NCI-H1694 (cell line): ENCODE measurements at regions not wholly inside any gene's neighbourhood (a gene's known extent, or its start where the extent isn't known, plus 50 kb on each side); places are given as distances from the start of the nearest gene placed in this dataset.

ENCODE experiments used
- DNase-seq: peaks from one replicate; lab custom pipeline; 2025; lab: John Stamatoyannopoulos, UW

DNA sequence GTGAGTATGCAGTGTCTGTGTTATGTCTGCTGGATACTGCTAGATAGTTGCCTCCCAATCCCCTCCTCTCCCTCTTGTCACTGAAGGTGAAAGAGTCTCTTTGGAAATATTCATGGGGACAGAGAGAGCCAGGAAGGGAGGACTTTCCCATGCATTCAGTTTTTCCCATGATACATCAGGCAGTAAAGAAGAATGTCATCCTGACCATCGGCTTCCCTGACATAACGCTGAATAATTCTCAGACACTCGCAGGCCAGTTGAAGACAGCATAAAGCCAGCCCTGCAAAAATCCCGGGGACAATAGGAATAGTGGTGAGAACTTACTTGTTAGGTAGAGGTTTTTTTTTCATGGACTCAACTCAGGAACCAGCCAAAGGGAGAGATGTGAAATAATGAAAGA, 58.1 kb downstream of the KLF4 start:
- DNase-seq = no peak

DNA sequence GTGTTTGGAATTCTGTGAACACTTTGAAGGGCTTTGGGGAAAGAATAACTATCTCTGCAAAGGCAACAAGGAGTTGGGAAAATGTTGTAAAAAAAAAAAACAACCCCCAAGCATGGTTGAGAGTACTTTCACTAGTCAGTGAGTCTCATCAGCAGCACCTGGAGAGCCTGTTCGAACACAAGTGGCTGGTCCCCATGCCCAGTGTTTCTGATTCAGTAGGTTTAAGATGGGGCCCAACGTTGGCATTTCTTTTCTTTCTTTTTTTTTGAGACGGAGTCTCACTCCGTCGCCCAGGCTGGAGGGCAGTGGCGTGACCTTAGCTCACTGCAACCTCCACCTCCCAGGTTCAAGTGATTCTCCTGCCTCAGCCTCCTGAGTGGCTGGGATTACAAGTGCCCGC, 59.5 kb downstream of the KLF4 start:
- DNase-seq = no peak

DNA sequence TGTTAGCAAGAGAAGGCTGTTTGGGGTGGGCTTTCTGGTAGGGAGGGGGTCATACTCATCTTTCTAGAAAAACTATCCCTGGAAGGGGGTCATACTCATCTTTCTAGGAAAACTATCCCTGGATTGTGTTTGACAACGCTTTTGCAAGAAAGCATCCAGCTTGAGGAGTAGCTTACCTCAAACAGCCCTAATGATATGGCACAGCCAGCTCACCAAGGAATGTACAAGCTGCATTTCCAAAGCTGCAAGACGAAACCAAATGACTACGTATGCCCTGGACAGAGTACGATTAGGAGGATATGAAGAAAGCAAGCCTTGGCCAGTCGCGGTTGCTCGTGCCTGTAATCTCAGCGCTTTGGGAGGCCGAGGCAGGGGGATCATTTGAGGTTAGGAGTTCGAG, 63.4 kb downstream of the KLF4 start:
- DNase-seq = no peak

DNA sequence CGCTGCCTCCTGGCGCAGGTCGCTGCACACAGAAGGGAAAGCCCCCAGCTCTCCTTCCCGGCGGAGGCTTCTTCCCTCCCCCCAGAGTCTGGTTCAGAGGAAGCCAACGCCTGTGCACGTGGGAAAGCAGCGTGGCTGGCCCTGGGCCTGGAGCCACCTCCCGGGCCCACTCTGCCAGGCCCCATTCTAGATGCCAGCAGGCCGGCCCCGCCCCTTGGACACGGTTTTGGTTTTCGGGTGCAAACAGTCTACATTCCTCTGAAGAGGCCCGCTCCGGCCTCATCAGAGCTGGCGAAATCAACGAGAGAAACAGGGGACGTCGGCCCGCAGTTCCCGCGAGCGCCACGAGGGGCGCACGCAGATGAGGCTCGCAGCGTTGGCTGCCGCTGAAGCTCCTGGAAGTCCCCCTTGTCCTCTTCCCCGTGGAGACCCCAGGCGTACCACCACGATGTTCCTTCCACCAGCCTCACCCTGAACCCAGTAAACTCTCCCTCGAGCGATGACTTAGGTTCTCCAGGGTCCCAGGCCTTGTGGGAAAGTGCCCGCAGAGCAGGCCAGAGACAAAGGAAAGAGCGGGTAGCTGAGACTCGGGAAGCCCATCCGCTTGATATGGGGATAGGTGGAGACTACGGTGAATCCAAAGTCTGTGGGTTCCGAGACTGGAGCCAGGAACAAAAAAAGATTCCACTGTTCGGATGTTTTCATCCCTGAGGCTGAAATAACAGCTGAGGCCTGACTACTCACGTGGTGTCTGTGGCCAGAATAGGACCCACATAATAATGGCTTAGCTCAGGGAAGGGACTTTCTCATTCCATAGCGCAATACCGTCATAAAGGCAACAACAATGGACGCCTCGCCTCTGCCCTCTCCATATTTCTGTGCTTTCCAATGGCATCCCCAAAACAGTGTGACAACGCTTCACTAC, 64.2 kb downstream of the KLF4 start:
- no peak for DNase-seq

DNA sequence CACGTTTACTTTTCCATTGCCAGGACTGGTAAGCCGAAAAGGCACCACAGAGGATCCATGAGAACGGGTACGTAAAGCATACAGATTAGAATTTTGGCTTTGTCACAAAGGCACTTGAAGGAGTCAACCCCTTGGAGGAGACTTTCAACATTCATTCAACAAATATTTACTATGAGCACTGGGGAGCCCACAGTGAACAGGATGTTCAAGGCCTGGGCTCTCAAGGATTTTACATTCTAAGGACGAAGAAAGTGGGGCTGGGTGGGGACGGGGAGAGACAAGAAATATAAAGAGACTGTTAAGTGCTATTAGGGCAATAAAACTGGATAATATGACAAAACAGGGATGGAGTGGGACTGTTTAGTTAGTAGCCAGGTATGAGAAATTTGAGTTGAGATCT, 66.0 kb downstream of the KLF4 start:
- DNase-seq = no peak

DNA sequence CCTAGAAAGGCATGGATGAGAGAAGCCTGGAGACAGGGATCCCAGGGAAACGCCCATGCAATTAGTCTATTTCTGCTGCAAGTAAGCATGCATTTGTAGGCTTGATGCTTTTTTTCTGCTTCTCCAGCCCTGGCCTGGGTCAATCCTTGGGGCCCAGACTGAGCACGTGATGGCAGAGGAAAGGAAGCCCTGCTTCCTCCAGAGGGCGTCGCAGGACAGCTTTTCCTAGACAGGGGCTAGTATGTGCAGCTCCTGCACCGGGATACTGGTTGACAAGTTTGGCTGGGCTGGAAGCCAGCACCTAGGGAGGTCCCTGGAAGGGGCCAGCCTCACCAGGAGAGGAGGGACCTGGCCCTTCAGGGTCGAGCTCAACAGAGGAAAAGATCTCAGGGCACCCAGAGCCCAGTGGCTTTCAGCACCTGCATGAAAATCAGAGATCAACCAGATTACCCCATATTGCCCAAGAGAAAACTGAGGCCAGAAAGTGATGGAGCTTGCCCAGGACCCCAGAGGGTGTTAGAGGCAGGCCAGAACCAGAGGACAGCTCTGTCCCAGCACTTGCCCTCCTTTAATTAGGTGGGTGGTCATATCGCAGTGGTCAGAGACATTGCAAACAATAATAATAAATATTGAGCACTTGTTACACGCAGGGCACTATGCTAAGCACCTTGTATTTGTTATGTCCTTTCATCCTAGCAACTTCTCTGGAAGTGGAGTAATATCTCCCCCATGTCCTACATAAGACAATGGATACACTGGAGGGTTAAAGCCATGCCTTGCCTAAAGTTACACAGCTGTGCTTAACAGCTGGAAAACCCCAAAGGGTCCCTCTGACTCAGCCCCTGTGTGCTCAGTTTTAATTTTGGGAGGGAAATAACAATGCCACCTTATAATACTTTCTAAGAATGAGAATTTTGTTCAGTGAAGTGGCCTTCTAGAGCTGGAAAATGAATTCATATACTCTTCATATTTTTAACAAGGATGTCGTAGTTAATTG, 67.1 kb downstream of the KLF4 start:
- DNase-seq = peak; percentile 45

DNA sequence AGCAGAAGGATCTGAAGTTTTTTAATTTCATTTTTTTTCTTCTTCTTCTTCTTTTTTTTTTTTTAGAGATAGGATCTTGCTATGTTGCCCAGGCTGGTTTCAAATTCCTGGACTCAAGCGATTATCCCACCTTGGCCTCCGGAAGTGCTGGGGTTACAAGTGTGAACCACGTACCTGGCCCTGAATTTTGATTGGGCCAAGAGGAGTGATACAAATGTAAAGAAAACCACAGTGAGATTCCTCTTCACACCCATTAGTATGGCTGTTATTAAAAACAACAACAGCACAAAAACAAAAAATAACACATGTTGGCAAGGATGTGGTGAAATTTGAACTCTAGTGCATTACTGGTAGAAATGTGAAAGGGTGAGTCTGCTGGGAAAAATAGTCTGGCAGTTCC, 79.1 kb downstream of the KLF4 start:
- DNase-seq = no peak

DNA sequence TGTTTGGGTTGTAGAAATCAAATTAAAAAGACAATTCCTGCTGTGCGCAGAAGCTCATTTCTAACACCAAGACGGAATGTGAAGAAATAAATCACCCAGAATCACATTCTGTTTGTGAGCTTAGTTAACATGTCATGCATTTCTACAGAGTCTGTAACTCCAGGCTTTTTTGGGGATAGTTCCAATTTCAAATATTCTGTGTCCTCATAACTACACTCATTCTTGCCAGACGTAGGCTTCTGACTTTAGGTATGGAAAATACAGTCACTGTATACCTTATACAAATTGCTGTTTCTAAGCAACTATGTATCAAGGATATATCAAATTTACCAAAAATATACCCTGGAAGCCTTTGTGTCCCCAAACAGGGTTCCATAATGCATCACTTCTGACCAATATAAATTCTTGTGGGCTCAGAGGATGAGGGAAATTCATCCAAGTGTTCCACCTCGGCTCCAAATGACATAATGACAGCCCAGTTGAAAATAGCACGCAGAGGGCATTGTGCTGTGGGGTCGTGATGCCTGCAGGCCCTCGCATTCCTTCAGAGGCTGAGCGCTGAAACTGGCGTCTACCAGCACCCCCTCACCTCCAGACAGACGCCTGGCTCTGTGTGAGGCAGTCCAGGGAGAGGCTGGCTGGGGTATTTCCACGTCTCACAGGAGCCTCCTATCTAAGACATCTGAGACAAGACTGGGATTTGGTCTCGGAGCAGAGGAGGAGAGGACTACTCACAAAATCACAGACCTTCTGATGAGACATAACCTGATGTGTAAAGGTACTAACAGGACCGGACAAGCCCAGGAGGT, 79.8 kb downstream of the KLF4 start:
- DNase-seq = no peak

DNA sequence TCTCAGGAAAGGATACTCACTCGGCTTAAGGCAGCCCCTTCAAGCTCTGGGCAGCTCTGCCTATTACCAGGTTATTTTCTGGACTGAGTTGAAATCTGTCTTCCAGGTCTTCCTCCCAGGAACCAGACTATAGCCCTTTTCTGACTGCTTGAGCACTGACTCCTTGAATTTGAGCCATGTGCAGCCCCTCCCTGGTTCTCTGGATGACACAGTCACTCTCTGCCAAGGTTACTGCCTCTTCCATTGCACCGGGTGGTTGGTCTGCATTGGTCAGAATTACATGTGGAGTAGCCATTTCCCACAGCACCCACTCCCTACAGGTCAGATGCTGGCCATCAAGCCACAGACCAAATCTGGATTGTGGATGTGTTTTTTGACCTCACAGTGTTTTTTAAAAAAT, 81.9 kb downstream of the KLF4 start:
- DNase-seq = no peak

DNA sequence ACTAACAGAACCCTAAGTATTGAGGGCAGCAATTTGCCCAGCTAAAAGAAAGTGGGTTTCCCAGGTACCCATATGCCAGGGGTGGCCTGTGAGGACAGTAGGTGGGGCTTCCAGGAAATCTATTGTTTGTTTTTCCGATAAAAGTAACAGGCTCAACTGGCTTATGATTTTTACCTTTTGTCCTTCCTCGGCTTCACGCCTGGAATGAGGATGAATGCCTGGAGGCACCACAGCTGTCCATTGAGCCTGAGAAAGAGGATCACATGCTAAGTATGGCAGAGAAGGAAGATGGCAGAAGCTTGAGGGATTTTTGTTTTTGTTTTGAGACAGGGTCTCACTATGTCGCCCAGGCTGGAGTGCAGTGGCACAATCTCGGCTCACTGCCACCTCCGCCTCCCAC, 84.1 kb downstream of the KLF4 start:
- DNase-seq = no peak

DNA sequence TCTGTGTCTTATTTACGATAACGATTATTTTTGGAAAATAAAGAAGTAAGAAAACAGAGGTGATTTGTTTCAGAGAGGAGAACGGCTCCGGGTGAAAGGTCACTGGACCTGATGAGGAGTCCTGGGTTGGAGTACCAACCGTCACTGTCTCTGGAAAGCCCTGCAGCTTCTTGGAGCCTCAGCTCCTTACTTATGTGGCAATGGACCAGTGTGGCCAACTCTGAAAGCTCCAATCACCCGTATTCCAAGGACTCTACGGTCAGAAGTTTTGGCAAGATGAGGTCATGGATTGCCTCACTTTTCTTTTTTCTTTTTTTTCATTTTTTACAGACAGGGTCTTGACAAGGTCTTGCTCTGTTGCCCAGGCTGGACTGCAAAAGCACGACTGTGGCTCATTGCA, 84.8 kb downstream of the KLF4 start:
- DNase-seq = no peak

DNA sequence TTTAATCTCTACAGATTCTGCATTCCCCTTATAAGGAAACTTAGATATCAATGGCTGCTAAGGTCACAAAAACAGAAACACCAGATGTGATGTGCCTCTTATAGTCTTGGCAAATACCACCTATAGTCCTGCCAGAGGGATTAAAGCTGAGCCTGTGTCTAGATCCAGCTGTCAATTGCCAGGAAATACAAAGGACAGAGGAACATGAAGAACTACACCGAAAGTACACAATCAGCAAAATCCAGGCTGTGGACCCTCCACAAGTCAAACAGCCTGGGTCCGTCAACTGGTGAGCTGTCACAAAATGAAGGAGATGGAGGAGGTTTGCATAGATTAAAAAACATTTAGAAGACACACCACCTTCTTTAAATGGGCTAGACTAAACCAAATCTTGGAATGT, 85.4 kb downstream of the KLF4 start:
- no peak for DNase-seq

DNA sequence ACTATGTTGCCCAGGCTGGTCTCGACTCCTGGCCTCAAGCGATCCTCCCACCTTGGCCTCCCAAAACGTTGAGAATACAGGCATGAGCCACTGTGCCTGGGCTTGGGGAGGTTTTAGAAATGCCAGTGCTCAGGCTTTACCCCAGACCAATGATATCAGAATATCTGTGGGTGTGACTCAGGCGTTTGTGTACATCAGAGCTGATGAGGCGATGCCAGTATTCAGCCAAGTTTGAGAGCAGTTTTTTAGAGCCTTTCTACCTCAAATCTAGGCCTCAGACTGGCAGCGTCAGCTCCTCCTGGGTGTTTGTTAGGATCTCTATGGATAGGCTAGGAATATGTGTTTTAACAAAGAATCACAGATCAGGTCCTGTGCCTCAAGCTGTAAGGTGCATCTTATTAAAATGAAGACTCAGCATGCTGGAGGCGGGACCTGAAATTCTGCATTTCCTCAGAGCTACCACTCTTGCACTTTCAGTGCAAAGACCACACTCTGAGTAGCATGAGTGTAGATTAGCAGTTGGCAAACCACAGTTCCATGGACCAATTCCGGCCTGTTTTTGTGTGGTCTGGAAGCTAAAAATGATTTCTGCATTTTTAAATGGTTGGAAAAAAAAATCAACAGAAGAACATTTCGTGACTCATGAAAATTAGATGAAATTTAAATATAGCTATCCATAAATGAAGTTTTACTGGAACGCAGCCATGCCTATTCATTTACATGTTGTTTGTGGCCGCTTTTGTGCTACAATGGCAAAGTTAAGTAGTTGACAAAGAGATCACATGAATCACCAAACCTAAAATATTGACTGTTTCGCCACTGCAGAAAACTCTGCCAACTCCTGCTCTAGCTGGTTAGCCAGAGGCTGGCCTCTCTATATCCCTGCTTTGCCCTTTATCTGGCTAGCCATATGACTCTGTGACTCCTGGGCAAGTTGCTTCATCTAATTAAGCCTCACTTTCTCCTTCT, 92.2 kb downstream of the KLF4 start:
- DNase-seq = no peak

DNA sequence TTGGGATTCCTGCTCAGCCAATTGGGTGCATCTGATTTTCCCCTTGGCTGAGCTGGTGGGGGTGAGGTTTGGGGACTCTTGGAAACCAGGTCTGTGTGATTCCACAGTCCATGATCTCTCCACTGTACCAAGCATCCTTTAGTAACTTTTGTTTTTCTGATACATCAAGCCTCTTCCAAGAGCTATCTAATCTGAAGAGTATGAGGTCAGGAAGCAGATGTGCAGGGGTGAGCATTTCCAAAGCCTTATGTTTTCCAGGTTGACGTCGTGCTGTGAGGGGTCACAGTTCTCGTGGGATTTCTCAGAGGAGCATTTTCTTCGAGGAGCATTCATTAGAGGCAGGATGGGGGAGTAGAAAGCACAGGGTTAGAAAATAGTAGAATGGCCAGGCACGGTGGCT, 95.3 kb downstream of the KLF4 start:
- no peak for DNase-seq

DNA sequence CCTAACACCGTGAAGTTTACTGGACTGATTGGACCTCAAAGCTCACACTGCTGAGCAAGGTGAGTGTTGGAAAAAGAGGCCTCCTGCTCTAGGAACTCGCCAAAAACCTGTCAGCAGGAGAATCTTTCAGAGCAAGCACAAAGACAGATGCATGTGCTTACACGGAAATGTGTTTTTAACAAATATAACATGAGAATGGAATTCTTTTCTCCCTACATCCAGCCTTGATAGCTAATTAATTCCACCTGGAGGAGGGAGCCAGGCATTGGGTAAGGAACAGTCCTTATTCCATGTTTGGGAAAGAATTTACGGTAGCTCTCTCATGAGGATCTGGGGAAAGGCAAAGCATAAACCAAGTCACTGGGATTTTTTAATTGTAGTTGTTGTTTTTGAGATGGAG, 98.8 kb downstream of the KLF4 start:
- DNase-seq = no peak

DNA sequence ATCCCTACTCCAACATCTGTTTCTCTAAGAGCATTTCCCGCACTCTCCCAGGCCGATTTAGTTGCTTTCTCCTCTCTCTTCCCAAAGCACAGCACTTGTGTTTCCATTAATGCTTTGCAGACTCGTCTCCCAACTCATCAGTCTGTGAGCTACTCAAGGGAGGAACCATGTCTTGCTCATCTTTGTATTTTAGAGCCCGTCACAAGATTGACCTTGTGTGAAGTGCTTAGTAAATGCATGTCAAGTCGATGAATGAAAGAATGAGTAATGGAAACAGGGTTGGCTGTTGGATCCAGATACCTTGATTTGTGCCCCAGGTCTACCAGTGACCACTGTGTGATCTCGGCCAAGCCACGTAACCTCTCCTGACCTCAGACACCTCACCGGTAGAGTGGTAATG, 99.3 kb downstream of the KLF4 start:
- DNase-seq = no peak

DNA sequence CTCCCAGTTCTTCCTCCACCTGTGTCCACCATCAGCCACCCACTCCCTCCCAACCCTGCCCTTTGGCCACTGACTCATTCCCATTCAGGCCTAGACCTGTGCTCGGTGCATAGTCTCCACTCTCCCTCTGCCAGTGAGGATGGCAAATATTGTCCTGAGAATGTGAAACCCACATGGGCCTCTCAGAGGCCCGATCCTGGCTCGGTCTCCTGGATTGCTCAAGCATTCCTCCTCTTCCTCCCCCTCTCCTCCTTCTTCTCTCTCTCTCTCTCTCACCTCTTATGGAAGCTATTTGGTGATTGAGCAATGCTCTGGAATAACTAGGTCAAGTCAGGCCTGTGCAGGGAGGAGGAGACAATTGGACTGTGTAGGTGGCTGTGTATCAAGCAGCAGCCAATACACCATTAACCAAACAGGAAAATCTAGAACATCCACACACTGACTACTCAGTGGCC, 99.9 kb downstream of the KLF4 start:
- DNase-seq = no peak

DNA sequence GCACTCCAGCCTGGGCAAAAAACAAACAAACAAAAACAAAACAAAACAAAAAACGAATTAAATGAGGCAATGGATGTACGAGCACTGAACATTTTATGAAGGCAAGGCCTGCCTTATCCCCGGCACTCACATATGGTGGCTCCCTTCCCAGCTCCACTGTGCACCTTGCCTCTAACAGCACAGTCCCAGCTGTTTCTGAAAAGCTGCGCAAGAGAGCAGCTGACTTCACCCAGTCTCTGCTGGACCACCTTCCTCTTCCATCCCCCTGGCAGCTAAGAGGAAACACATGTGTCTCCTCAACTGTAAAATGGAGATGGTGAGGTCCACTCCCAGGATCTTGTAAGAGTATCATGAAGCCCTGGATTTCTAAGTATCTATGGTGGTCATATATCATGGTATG, 100.7 kb downstream of the KLF4 start:
- DNase-seq = no peak

DNA sequence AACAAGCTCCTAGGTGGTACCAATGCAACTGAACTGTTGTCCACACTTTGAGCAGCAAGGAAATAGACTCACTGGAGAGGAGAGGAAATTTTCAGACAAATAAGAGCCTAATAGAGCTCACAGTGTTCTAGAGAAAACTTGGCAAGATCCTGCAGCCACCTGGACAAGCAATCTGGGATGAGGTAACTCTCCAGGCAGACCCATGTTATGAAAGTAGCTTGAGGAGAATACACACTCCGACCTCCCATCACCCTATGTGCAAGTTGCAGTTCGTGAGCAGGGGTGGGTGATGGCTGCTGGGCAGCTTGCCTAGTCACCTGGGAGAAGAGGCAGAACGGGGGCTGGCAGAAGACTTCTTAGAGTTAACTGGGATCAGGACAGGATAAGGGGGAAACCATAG, 102.2 kb downstream of the KLF4 start:
- no peak for DNase-seq

DNA sequence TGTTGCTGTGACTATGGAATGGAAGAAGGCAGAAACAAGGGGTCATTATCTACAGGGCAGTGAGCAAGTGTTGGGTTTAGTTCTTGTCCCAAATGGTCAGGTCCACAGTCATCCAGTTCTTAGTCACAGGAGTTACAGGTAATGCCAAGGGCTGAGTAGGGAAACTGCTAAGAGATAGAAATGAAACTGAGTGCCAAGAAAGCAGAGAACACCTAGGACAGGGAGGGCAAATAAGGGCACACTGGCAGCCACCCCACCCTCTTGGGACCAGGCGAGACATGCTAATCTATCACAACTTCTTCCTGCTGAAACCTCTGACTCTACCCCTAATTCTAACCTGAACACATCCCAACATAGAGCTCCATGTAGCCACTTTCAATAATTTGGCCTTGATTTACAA, 103.2 kb downstream of the KLF4 start:
- no peak for DNase-seq
